Activated CD8-positive, alpha-beta T cell treated with anti-CD3 and anti-CD28 coated beads, Interleukin-2, amount 10 ng/mL, durations not matched to agents 7 days and 5 days (primary cell): ENCODE measurements at regions not wholly inside any gene's neighbourhood (a gene's known extent, or its start where the extent isn't known, plus 50 kb on each side); places are given as distances from the start of the nearest gene placed in this dataset.

Experiments used
- ATAC-seq: fragments of 150-1000 bp; cut with Tn5 transposase; one replicate; pipeline ENCODE4 v1.10.0; 2021; ENCODE audit warnings: moderate library complexity
- CTCF ChIA-PET: fragments of 350-600 bp; sonication (Branson Sonifier 250); formaldehyde crosslinking; loops from one replicate; lab custom pipeline; 2021; ENCODE audit warnings: antibody characterized with exemption; lab: Charles Lee
- POLR2A ChIA-PET: fragments of 350-600 bp; sonication (Branson Sonifier 250); formaldehyde crosslinking; loops from one replicate; lab custom pipeline; 2021; ENCODE audit warnings: antibody characterized with exemption; lab: Charles Lee
- DNase-seq: peaks from one replicate; pipeline ENCODE4 v3.0.0-alpha.2; 2020
- H3K27ac Mint-ChIP-seq: one replicate; pipeline ENCODE4 v1.8.0; 2021; ENCODE audit warnings: mild to moderate bottlenecking, mixed read lengths
- H3K27me3 Mint-ChIP-seq: one replicate; pipeline ENCODE4 v1.8.0; 2021; ENCODE audit warnings: low read depth, mixed read lengths
- H3K36me3 Mint-ChIP-seq: one replicate; pipeline ENCODE4 v1.8.0; 2021; ENCODE audit warnings: low read depth, mixed read lengths
- H3K4me1 Mint-ChIP-seq: one replicate; pipeline ENCODE4 v1.8.0; 2021; ENCODE audit warnings: low read depth, mixed read lengths
- H3K4me3 Mint-ChIP-seq: one replicate; pipeline ENCODE4 v1.8.0; 2021; ENCODE audit warnings: mild to moderate bottlenecking, mixed read lengths
- H3K9me3 Mint-ChIP-seq: one replicate; pipeline ENCODE4 v1.8.0; 2022; ENCODE audit warnings: mixed read lengths; ENCODE audit not compliant: insufficient read depth

DNA sequence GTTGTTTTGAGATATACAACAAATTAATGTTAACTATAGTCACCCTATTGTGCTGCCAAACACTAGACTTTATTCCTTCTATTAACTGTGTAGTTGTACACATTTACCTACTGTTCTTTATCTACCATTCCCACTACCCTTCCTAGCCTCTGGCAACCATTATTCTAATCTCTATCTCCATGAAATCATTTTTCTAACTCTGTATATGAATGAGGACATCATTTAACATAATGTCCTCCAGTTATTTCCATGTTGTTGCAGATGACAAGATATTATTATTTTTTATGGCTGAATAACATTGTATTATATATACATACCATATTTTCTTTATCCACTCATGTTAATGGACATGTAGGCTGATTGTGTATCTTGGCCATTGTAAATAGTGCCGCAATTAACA, 366.3 kb downstream of the TBX15 start:
- CTCF ChIA-PET, result no interaction called here
- POLR2A ChIA-PET, result no interaction called here
- Mint-ChIP-seq H3K4me1 (no peaks in the 10 kb centered on the region), H3K36me3 (no peaks in the 10 kb centered on the region), H3K27me3 (no peaks in the 10 kb centered on the region), H3K9me3 (peaks cover 8% of the 10 kb centered on the region), H3K4me3 (no peak overlapping the region), H3K27ac (no peak overlapping the region)
- DNase-seq (no peak), ATAC-seq (no peak)

- Mint-ChIP-seq H3K36me3 (no peaks in the 10 kb centered on the region), H3K9me3 (peaks cover 12% of the 10 kb centered on the region), H3K4me3 (no peak overlapping the region), H3K27me3 (no peaks in the 10 kb centered on the region), H3K4me1 (no peaks in the 10 kb centered on the region), H3K27ac (no peak overlapping the region)
- ChIA-PET POLR2A (no interaction called here), CTCF (no interaction called here)
- ATAC-seq (no peak), DNase-seq (no peak)
These were observed 369.4 kb downstream of the TBX15 start for GRCh38 chr1:118618618-118619340.

GRCh38 chr1:118617916-118618315, 370.2 kb downstream of the TBX15 start:
- H3K27me3 Mint-ChIP-seq, result no peaks in the 10 kb centered on the region
- H3K9me3 Mint-ChIP-seq, result peaks cover 12% of the 10 kb centered on the region
- CTCF ChIA-PET, result no interaction called here
- POLR2A ChIA-PET, result no interaction called here
- H3K4me1 Mint-ChIP-seq, result no peaks in the 10 kb centered on the region
- no peak for DNase-seq
- no peaks in the 10 kb centered on the region for H3K36me3 Mint-ChIP-seq
- no peak overlapping the region for H3K27ac Mint-ChIP-seq
- H3K4me3 Mint-ChIP-seq, result no peak overlapping the region
- ATAC-seq, result no peak

GRCh38 chr1:118615066-118615465, 373.1 kb downstream of the TBX15 start:
- no peaks in the 10 kb centered on the region for H3K4me1 Mint-ChIP-seq
- no peak overlapping the region for H3K27ac Mint-ChIP-seq
- H3K36me3 Mint-ChIP-seq, result no peaks in the 10 kb centered on the region
- no peak for ATAC-seq
- no peak for DNase-seq
- POLR2A ChIA-PET, result no interaction called here
- peaks cover 12% of the 10 kb centered on the region for H3K9me3 Mint-ChIP-seq
- CTCF ChIA-PET, result no interaction called here
- H3K27me3 Mint-ChIP-seq, result no peaks in the 10 kb centered on the region
- no peak overlapping the region for H3K4me3 Mint-ChIP-seq

DNA sequence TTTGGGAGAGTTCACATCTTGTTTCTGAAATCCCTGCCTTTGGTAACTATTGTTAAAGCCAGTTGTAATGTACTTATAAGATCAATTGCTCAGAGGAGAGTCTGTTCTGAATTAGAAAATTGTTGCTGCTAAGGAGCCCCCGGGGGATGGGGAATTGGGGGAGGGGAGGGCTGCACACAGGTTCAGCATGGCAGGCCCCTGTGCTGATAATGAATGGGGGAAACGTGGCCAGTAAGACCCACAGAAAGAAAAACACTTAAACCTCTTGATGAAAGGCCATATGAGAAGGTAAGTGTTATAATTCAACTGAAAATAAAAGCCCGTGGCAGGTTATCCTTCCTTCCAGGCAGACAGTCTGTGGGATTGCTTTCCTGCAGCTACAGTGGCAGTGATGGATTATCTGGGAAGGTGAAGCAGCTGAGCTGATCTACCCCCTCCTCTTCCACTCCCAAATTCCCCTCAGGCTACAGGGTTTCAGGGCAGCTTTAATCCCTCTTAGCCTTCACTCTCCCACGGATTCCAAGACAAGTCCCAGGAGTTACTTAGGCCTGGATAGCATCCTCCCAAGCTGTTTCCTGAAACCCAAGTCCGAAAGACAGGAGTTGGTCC, 398.8 kb downstream of the TBX15 start:
- ATAC-seq, result no peak
- no peak overlapping the region for H3K4me3 Mint-ChIP-seq
- CTCF ChIA-PET, result no interaction called here
- H3K27ac Mint-ChIP-seq, result no peak overlapping the region
- no peaks in the 10 kb centered on the region for H3K9me3 Mint-ChIP-seq
- POLR2A ChIA-PET, result no interaction called here
- H3K4me1 Mint-ChIP-seq, result no peaks in the 10 kb centered on the region
- H3K27me3 Mint-ChIP-seq, result no peaks in the 10 kb centered on the region
- DNase-seq, result no peak
- no peaks in the 10 kb centered on the region for H3K36me3 Mint-ChIP-seq

- no peaks in the 10 kb centered on the region for H3K9me3 Mint-ChIP-seq
- POLR2A ChIA-PET, result no interaction called here
- H3K4me1 Mint-ChIP-seq, result no peaks in the 10 kb centered on the region
- H3K4me3 Mint-ChIP-seq, result no peak overlapping the region
- CTCF ChIA-PET, result no interaction called here
- H3K27me3 Mint-ChIP-seq, result no peaks in the 10 kb centered on the region
- ATAC-seq, result no peak
- DNase-seq, result no peak
- no peak overlapping the region for H3K27ac Mint-ChIP-seq
- no peaks in the 10 kb centered on the region for H3K36me3 Mint-ChIP-seq
These were observed 399.6 kb downstream of the TBX15 start for GRCh38 chr1:118588566-118588965.

- Mint-ChIP-seq H3K4me1 (no peaks in the 10 kb centered on the region), H3K27me3 (no peaks in the 10 kb centered on the region), H3K36me3 (no peaks in the 10 kb centered on the region), H3K27ac (no peak overlapping the region), H3K9me3 (peaks cover 30% of the 10 kb centered on the region), H3K4me3 (no peak overlapping the region)
- ChIA-PET CTCF (no interaction called here), POLR2A (no interaction called here)
- DNase-seq, result no peak
- ATAC-seq, result no peak
These were observed 393.2 kb upstream of the SPAG17 start for GRCh38 chr1:118578276-118578675.

DNA sequence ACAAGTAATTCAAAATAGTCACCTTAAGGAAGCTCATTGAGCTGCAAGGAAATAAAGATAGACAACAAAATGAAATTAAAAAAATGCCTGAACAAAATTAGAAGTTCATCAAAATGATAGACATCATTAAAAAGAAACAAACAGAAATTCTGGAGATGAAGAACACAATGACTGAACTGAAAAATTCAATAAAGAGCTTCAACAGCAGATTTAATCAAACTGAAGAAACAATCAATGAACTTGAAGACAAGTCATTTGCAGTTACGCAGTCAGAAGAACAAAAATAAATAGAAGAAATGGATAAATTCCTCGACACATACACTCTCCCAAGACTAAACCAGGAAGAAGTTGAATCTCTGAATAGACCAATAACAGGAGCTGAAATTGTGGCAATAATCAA, 390.0 kb upstream of the SPAG17 start:
- Mint-ChIP-seq H3K36me3 (no peaks in the 10 kb centered on the region), H3K27ac (no peak overlapping the region), H3K9me3 (peaks cover 25% of the 10 kb centered on the region), H3K4me3 (no peak overlapping the region), H3K4me1 (no peaks in the 10 kb centered on the region), H3K27me3 (no peaks in the 10 kb centered on the region)
- ChIA-PET POLR2A (no interaction called here), CTCF (no interaction called here)
- ATAC-seq, result no peak
- DNase-seq, result no peak

DNA sequence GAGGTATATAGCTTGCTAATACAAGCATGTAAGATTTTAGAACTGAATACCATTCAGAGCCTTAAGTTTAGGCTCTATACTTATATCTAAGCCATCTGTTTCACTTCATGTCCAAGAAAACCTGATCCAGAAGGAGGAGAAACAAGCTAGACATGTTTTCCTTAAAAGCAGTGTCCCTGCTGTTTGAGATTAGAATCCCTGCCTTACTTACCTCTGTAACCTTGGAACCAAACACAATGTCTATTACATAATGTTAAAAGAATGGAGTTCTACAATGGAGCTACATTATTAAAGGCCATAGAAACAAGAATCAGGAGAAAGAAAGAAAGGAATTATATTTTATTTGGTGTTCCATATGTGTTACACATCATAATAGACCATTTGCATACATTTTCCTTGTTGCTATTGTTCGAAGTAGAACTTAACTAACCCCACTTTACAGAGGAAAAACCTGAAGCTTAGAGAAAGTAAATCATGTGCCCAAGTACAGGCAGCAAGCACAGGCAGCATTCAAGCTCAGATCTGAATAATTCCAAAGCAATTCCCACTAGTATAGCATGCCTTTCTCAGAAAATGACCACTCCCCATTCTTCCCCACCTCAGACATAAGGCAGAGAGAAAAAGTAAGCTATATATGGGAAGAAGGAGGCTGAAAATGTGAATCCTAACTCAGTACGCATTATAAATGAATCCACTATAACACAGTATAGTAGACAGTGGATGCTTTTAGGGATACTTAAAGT, 380.1 kb upstream of the SPAG17 start:
- CTCF ChIA-PET, result no interaction called here
- H3K27me3 Mint-ChIP-seq, result no peaks in the 10 kb centered on the region
- H3K9me3 Mint-ChIP-seq, result no peaks in the 10 kb centered on the region
- POLR2A ChIA-PET, result no interaction called here
- H3K27ac Mint-ChIP-seq, result no peak overlapping the region
- H3K4me1 Mint-ChIP-seq, result no peaks in the 10 kb centered on the region
- no peaks in the 10 kb centered on the region for H3K36me3 Mint-ChIP-seq
- H3K4me3 Mint-ChIP-seq, result no peak overlapping the region
- no peak for ATAC-seq
- no peak for DNase-seq

- CTCF ChIA-PET, result no interaction called here
- ATAC-seq (no peak), DNase-seq (no peak)
- H3K27ac Mint-ChIP-seq, result no peak overlapping the region
- no peaks in the 10 kb centered on the region for H3K27me3 Mint-ChIP-seq
- no peaks in the 10 kb centered on the region for H3K4me1 Mint-ChIP-seq
- H3K36me3 Mint-ChIP-seq, result no peaks in the 10 kb centered on the region
- no peaks in the 10 kb centered on the region for H3K9me3 Mint-ChIP-seq
- POLR2A ChIA-PET, result no interaction called here
- no peak overlapping the region for H3K4me3 Mint-ChIP-seq
These were observed 379.2 kb upstream of the SPAG17 start for GRCh38 chr1:118563981-118564951.

- no peak overlapping the region for H3K27ac Mint-ChIP-seq
- ChIA-PET POLR2A (no interaction called here), CTCF (no interaction called here)
- no peaks in the 10 kb centered on the region for H3K27me3 Mint-ChIP-seq
- no peaks in the 10 kb centered on the region for H3K4me1 Mint-ChIP-seq
- no peaks in the 10 kb centered on the region for H3K9me3 Mint-ChIP-seq
- ATAC-seq (no peak), DNase-seq (no peak)
- no peak overlapping the region for H3K4me3 Mint-ChIP-seq
- H3K36me3 Mint-ChIP-seq, result no peaks in the 10 kb centered on the region
These were observed 373.9 kb upstream of the SPAG17 start for GRCh38 chr1:118558933-118559332.
